Hepatocyte (in vitro differentiated cells): ENCODE measurements at regions not wholly inside any gene's neighbourhood (a gene's known extent, or its start where the extent isn't known, plus 50 kb on each side); places are given as distances from the start of the nearest gene placed in this dataset.

Source experiments
- DNase-seq: peaks from one replicate; pipeline ENCODE4 v3.0.0-alpha.2; 2016; ENCODE audit warnings: low spot score
- H2AFZ ChIP-seq: fragments of 200-600 bp; sonication (generic); 2 replicates; pipeline ENCODE4 v1.6.0; 2016; ENCODE audit warnings: antibody characterized with exemption, mild to moderate bottlenecking
- H3K27ac ChIP-seq: fragments of 200-600 bp; sonication (generic); 2 replicates; pipeline ENCODE4 v1.5.1; 2016; ENCODE audit warnings: mild to moderate bottlenecking
- H3K27me3 ChIP-seq: fragments of 200-600 bp; sonication (generic); 2 replicates; pipeline ENCODE4 v1.6.1; 2016
- H3K36me3 ChIP-seq: fragments of 200-600 bp; sonication (generic); replicated peaks from 2 replicates; pipeline ENCODE4 v1.5.1; 2016; ENCODE audit warnings: low read depth; ENCODE audit not compliant: insufficient read depth
- H3K4me1 ChIP-seq: fragments of 200-600 bp; sonication (generic); 2 replicates; pipeline ENCODE4 v1.5.1; 2016; ENCODE audit warnings: mild to moderate bottlenecking, moderate library complexity; ENCODE audit not compliant: insufficient read depth
- H3K4me2 ChIP-seq: fragments of 200-600 bp; sonication (generic); 2 replicates; pipeline ENCODE4 v1.6.0; 2016
- H3K4me3 ChIP-seq: fragments of 200-600 bp; sonication (generic); 2 replicates; pipeline ENCODE4 v1.5.1; 2016; ENCODE audit warnings: mild to moderate bottlenecking
- H3K79me2 ChIP-seq: fragments of 200-600 bp; sonication (generic); 2 replicates; pipeline ENCODE4 v1.6.0; 2017; ENCODE audit warnings: mild to moderate bottlenecking
- H3K9me2 ChIP-seq: fragments of 200-600 bp; sonication (generic); replicated peaks from 2 replicates; pipeline ENCODE4 v1.6.0; 2017; ENCODE audit warnings: mild to moderate bottlenecking; ENCODE audit not compliant: insufficient read depth
- H3K9me3 ChIP-seq: fragments of 200-600 bp; sonication (generic); 2 replicates; pipeline ENCODE4 v1.5.1; 2016; ENCODE audit warnings: low read depth, mild to moderate bottlenecking
- H4K20me1 ChIP-seq: fragments of 200-600 bp; sonication (generic); 2 replicates; pipeline ENCODE4 v1.6.0; 2016; ENCODE audit warnings: mild to moderate bottlenecking; ENCODE audit not compliant: insufficient read depth, poor library complexity, severe bottlenecking
- CTCF ChIP-seq: fragments of 200-600 bp; sonication (generic); IDR thresholded peaks from 2 replicates; pipeline ENCODE4 v1.5.1; 2016; ENCODE audit warnings: antibody characterized with exemption, mild to moderate bottlenecking; ENCODE audit not compliant: poor library complexity
- EZH2 ChIP-seq: fragments of 200-600 bp; sonication (generic); IDR thresholded peaks from 2 replicates; pipeline ENCODE4 v1.6.1; 2016; ENCODE audit warnings: antibody characterized with exemption, mild to moderate bottlenecking, borderline replicate concordance
- EZH2phosphoT487 ChIP-seq: fragments of 200-600 bp; sonication (generic); IDR thresholded peaks from one replicate; pipeline ENCODE4 v1.6.1; 2018; ENCODE audit warnings: antibody characterized with exemption, mild to moderate bottlenecking, low read depth, moderate library complexity; ENCODE audit not compliant: unreplicated experiment, severe bottlenecking
- WGBS: methylation state at CpG from one replicate; pipeline ENCODE4 v1.1.6; 2016; ENCODE audit warnings: low lambda C conversion rate; ENCODE audit errors: missing lambda C conversion rate; 5-methylcytosine and 5-hydroxymethylcytosine counted together

GRCh38 chr5:39638813-39639212 lies 214.0 kb upstream of the DAB2 start:
- H3K4me3 ChIP-seq, result no peak overlapping the region
- H2AFZ ChIP-seq, result no peak overlapping the region
- no peaks in the 10 kb centered on the region for H3K9me2 ChIP-seq
- no peaks in the 10 kb centered on the region for H3K27me3 ChIP-seq
- H3K36me3 ChIP-seq, result no peaks in the 10 kb centered on the region
- no peak overlapping the region for H3K4me2 ChIP-seq
- H3K9me3 ChIP-seq, result no peaks in the 10 kb centered on the region
- H3K4me1 ChIP-seq, result no peaks in the 10 kb centered on the region
- no peak for DNase-seq
- no peak for TF ChIP-seq CTCF
- no peak for TF ChIP-seq EZH2
- TF ChIP-seq EZH2phosphoT487, result no peak
- no peaks in the 10 kb centered on the region for H4K20me1 ChIP-seq
- no peak overlapping the region for H3K27ac ChIP-seq
- no peaks in the 10 kb centered on the region for H3K79me2 ChIP-seq

GRCh38 chr5:39633057-39633456 lies 208.3 kb upstream of the DAB2 start:
- H3K9me3 ChIP-seq, result no peaks in the 10 kb centered on the region
- no peak for DNase-seq
- H3K4me2 ChIP-seq, result no peak overlapping the region
- H3K9me2 ChIP-seq, result no peaks in the 10 kb centered on the region
- H3K27ac ChIP-seq, result no peak overlapping the region
- H3K4me3 ChIP-seq, result no peak overlapping the region
- H3K27me3 ChIP-seq, result no peaks in the 10 kb centered on the region
- 81% methylated on average over 4 of the region's 4 CpGs for WGBS
- H4K20me1 ChIP-seq, result no peaks in the 10 kb centered on the region
- TF ChIP-seq CTCF (no peak), EZH2phosphoT487 (no peak), EZH2 (no peak)
- no peaks in the 10 kb centered on the region for H3K79me2 ChIP-seq
- no peaks in the 10 kb centered on the region for H3K36me3 ChIP-seq
- no peaks in the 10 kb centered on the region for H3K4me1 ChIP-seq
- no peak overlapping the region for H2AFZ ChIP-seq

- no peaks in the 10 kb centered on the region for H3K4me1 ChIP-seq
- WGBS, result 63% methylated on average over 1 of the region's 1 CpG
- H3K9me3 ChIP-seq, result no peaks in the 10 kb centered on the region
- H3K27me3 ChIP-seq, result no peaks in the 10 kb centered on the region
- H3K79me2 ChIP-seq, result no peaks in the 10 kb centered on the region
- TF ChIP-seq EZH2phosphoT487, result no peak
- no peak overlapping the region for H3K4me3 ChIP-seq
- no peaks in the 10 kb centered on the region for H4K20me1 ChIP-seq
- no peaks in the 10 kb centered on the region for H3K36me3 ChIP-seq
- no peak overlapping the region for H3K4me2 ChIP-seq
- no peaks in the 10 kb centered on the region for H3K9me2 ChIP-seq
- no peak overlapping the region for H3K27ac ChIP-seq
- H2AFZ ChIP-seq, result no peak overlapping the region
- DNase-seq, result no peak
Observed at GRCh38 chr5:39631958-39632357, 207.2 kb upstream of the DAB2 start.

- Histone ChIP-seq H4K20me1 (no peaks in the 10 kb centered on the region), H3K4me1 (peaks cover 13% of the 10 kb centered on the region), H2AFZ (no peak overlapping the region), H3K27ac (no peak overlapping the region), H3K79me2 (no peaks in the 10 kb centered on the region), H3K9me2 (no peaks in the 10 kb centered on the region), H3K9me3 (no peaks in the 10 kb centered on the region), H3K4me2 (no peak overlapping the region), H3K36me3 (no peaks in the 10 kb centered on the region), H3K4me3 (no peak overlapping the region), H3K27me3 (no peaks in the 10 kb centered on the region)
- DNase-seq, result no peak
- TF ChIP-seq CTCF (no peak), EZH2phosphoT487 (no peak), EZH2 (no peak)
- 85% methylated on average over 5 of the region's 5 CpGs for WGBS
Observed at GRCh38 chr5:39629946-39630345, 205.2 kb upstream of the DAB2 start.
